Neutrophil (primary cell): ENCODE measurements at regions not wholly inside any gene's neighbourhood (a gene's known extent, or its start where the extent isn't known, plus 50 kb on each side); places are given as distances from the start of the nearest gene placed in this dataset.

Source experiments
- H3K27ac ChIP-seq: fragments of 200-600 bp; sonication (generic); 2 replicates; pipeline ENCODE4 v1.5.1; 2016; ENCODE audit warnings: mild to moderate bottlenecking, moderate library complexity
- H3K27me3 ChIP-seq: fragments of 200-600 bp; sonication (generic); 2 replicates; pipeline ENCODE4 v1.6.0; 2016; ENCODE audit warnings: mild to moderate bottlenecking
- H3K36me3 ChIP-seq: fragments of 200-600 bp; sonication (generic); 2 replicates; pipeline ENCODE4 v1.5.1; 2017
- H3K4me1 ChIP-seq, 2 experiments: fragments of 200-600 bp in 1 of 2; sonication (generic) in 1 of 2; 1 replicate in 1 of 2; 2 replicates in 1 of 2; pipeline versions ENCODE4 v1.5.1 to v1.6.1; 2013 to 2016; ENCODE audit warnings: low read depth in 1 of 2, low read length in 1 of 2, mild to moderate bottlenecking in 1 of 2, moderate library complexity in 1 of 2; ENCODE audit not compliant: control insufficient read depth in 1 of 2, insufficient read depth in 1 of 2
- H3K4me3 ChIP-seq, 2 experiments: fragments of 200-600 bp in 1 of 2; sonication (generic) in 1 of 2; 1 replicate in 1 of 2; 2 replicates in 1 of 2; pipeline ENCODE4 v1.5.1; 2013 to 2016; ENCODE audit warnings: low read depth in 1 of 2, low read length in 1 of 2, mild to moderate bottlenecking in 1 of 2, moderate library complexity in 1 of 2
- H3K9me3 ChIP-seq: fragments of 200-600 bp; sonication (generic); 2 replicates; pipeline ENCODE4 v1.5.1; 2016
- CTCF ChIP-seq: fragments of 200-600 bp; sonication (generic); IDR thresholded peaks from 2 replicates; pipeline ENCODE4 v1.5.1; 2016; ENCODE audit warnings: antibody characterized with exemption

DNA sequence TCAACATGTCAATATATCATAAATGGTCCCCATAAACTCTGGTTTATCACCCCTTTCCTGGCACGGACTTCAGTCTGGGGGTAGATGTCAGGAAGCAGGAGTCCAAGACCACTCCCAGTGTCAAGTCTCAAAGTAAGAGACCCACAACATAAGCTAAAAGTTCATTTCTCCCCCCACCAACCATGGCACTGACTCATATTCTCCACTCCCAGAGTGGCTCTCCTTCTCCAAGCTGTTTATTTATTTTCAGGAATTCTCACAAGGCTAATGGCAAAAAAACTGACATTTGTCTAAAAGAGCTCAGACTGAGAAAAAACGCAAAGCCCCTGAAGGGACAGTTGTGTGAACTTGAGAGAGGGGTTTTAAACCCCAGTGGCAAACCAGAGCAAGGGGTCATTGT is 217.0 kb downstream of the RAB28 start:
- no peaks in the 10 kb centered on the region for H3K36me3 ChIP-seq
- no peaks in the 10 kb centered on the region for H3K27me3 ChIP-seq
- no peak overlapping the region for H3K27ac ChIP-seq
- no peaks in the 10 kb centered on the region for H3K9me3 ChIP-seq
- no peak for TF ChIP-seq CTCF
- H3K4me3 ChIP-seq, result no peak overlapping the region
- no peaks in the 10 kb centered on the region for H3K4me1 ChIP-seq

GRCh38 chr4:13266687-13267086 is 217.5 kb downstream of the RAB28 start:
- H3K4me3 ChIP-seq, result no peak overlapping the region
- H3K36me3 ChIP-seq, result no peaks in the 10 kb centered on the region
- TF ChIP-seq CTCF, result no peak
- no peak overlapping the region for H3K27ac ChIP-seq
- H3K27me3 ChIP-seq, result no peaks in the 10 kb centered on the region
- no peaks in the 10 kb centered on the region for H3K4me1 ChIP-seq
- no peaks in the 10 kb centered on the region for H3K9me3 ChIP-seq

- no peaks in the 10 kb centered on the region for H3K4me1 ChIP-seq
- H3K9me3 ChIP-seq, result no peaks in the 10 kb centered on the region
- TF ChIP-seq CTCF, result no peak
- H3K27me3 ChIP-seq, result no peaks in the 10 kb centered on the region
- no peak overlapping the region for H3K27ac ChIP-seq
- no peak overlapping the region for H3K4me3 ChIP-seq
- H3K36me3 ChIP-seq, result no peaks in the 10 kb centered on the region
These were observed 220.1 kb downstream of the RAB28 start for GRCh38 chr4:13263967-13264525.

- H3K4me1 ChIP-seq, result no peaks in the 10 kb centered on the region
- H3K4me3 ChIP-seq, result no peak overlapping the region
- H3K27me3 ChIP-seq, result no peaks in the 10 kb centered on the region
- TF ChIP-seq CTCF, result no peak
- H3K9me3 ChIP-seq, result no peaks in the 10 kb centered on the region
- no peaks in the 10 kb centered on the region for H3K36me3 ChIP-seq
- no peak overlapping the region for H3K27ac ChIP-seq
These were observed 221.3 kb downstream of the RAB28 start for GRCh38 chr4:13262816-13263215.

- H3K27me3 ChIP-seq, result no peaks in the 10 kb centered on the region
- H3K4me3 ChIP-seq, result no peak overlapping the region
- no peak for TF ChIP-seq CTCF
- H3K4me1 ChIP-seq, result no peaks in the 10 kb centered on the region
- H3K36me3 ChIP-seq, result no peaks in the 10 kb centered on the region
- no peaks in the 10 kb centered on the region for H3K9me3 ChIP-seq
- H3K27ac ChIP-seq, result no peak overlapping the region
These were observed 222.5 kb downstream of the RAB28 start for GRCh38 chr4:13261486-13262257.
